T-helper 22 cell (primary cell): ENCODE measurements at regions not wholly inside any gene's neighbourhood (a gene's known extent, or its start where the extent isn't known, plus 50 kb on each side); places are given as distances from the start of the nearest gene placed in this dataset.

Experiments
- DNase-seq: peaks from one replicate; pipeline ENCODE4 v3.0.0-alpha.2; 2020; ENCODE audit warnings: low read depth

- no peak for DNase-seq
These were observed 280.8 kb upstream of the DPYD start for GRCh38 chr1:98201666-98202081.

- DNase-seq = no peak
These were observed 276.5 kb upstream of the DPYD start for GRCh38 chr1:98197356-98197755.

- no peak for DNase-seq
These were observed 275.2 kb upstream of the DPYD start for GRCh38 chr1:98196012-98196411.

- DNase-seq = no peak
These were observed 267.9 kb upstream of the DPYD start for GRCh38 chr1:98188774-98189173.

GRCh38 chr1:98184856-98185255 is 264.0 kb upstream of the DPYD start:
- no peak for DNase-seq

- no peak for DNase-seq
These were observed 260.4 kb upstream of the DPYD start for GRCh38 chr1:98181036-98181764.

- no peak for DNase-seq
These were observed 258.4 kb upstream of the DPYD start for GRCh38 chr1:98179151-98179773.

GRCh38 chr1:98177751-98178150 is 256.9 kb upstream of the DPYD start:
- no peak for DNase-seq

- DNase-seq = no peak
These were observed 256.1 kb upstream of the DPYD start for GRCh38 chr1:98176936-98177335.

GRCh38 chr1:98176414-98176813 is 255.6 kb upstream of the DPYD start:
- DNase-seq = no peak

GRCh38 chr1:98172578-98172977 is 251.7 kb upstream of the DPYD start:
- DNase-seq = no peak

- DNase-seq = no peak
These were observed 251.2 kb upstream of the DPYD start for GRCh38 chr1:98172022-98172421.

GRCh38 chr1:98164509-98164908 is 243.7 kb upstream of the DPYD start:
- no peak for DNase-seq

GRCh38 chr1:98157524-98158313 is 236.9 kb upstream of the DPYD start:
- no peak for DNase-seq

GRCh38 chr1:98147280-98147679 is 226.4 kb upstream of the DPYD start:
- no peak for DNase-seq

GRCh38 chr1:98145655-98146054 is 224.8 kb upstream of the DPYD start:
- DNase-seq = no peak

GRCh38 chr1:98143403-98143802 is 222.6 kb upstream of the DPYD start:
- DNase-seq = no peak

- no peak for DNase-seq
These were observed 212.3 kb upstream of the DPYD start for GRCh38 chr1:98133131-98133530.

GRCh38 chr1:98130408-98130807 is 209.6 kb upstream of the DPYD start:
- no peak for DNase-seq

GRCh38 chr1:98129491-98129890 is 208.7 kb upstream of the DPYD start:
- DNase-seq = no peak

- no peak for DNase-seq
These were observed 205.9 kb upstream of the DPYD start for GRCh38 chr1:98126740-98127139.

GRCh38 chr1:98121646-98122045 is 200.8 kb upstream of the DPYD start:
- no peak for DNase-seq

GRCh38 chr1:98119796-98120195 is 199.0 kb upstream of the DPYD start:
- no peak for DNase-seq
